BLaER1 treated with 17β-estradiol and CSF1 and Interleukin-3, amounts not matched to agents 10 nM and 100 nM (cell line): ENCODE measurements at regions not wholly inside any gene's neighbourhood (a gene's known extent, or its start where the extent isn't known, plus 50 kb on each side); places are given as distances from the start of the nearest gene placed in this dataset.

Experiments
- H3K27ac ChIP-seq, 11 experiments: shearing (Covaris generic); formaldehyde crosslinking; 2 replicates each; pipeline ENCODE4 v1.8.1; 2022
- H3K27me3 ChIP-seq, 11 experiments: shearing (Covaris generic); formaldehyde crosslinking; 2 replicates each; pipeline ENCODE4 v1.8.1; 2022
- H3K36me3 ChIP-seq, 11 experiments: shearing (Covaris generic); formaldehyde crosslinking; 2 replicates each; pipeline ENCODE4 v1.8.1; 2022
- H3K4me1 ChIP-seq, 10 experiments: shearing (Covaris generic); formaldehyde crosslinking; 2 replicates each; pipeline ENCODE4 v1.8.1; 2022
- H3K4me2 ChIP-seq, 11 experiments: shearing (Covaris generic); formaldehyde crosslinking; 2 replicates each; pipeline ENCODE4 v1.8.1; 2022
- H3K4me3 ChIP-seq, 10 experiments: shearing (Covaris generic); formaldehyde crosslinking; 2 replicates each; pipeline ENCODE4 v1.8.1; 2022
- H3K9ac ChIP-seq, 11 experiments: shearing (Covaris generic); formaldehyde crosslinking; 2 replicates each; pipeline ENCODE4 v1.8.1; 2022
- H3K9me3 ChIP-seq, 11 experiments: shearing (Covaris generic); formaldehyde crosslinking; replicated peaks in 1 of 11; 2 replicates each; pipeline ENCODE4 v1.8.1; 2022
- H4K20me1 ChIP-seq, 11 experiments: shearing (Covaris generic); formaldehyde crosslinking; 2 replicates each; pipeline ENCODE4 v1.8.1; 2022
- Cebpa-rat ChIP-seq, 11 experiments: shearing (Covaris generic); IDR thresholded peaks; 2 replicates each; pipeline ENCODE4 v1.8.1; 2022

- Histone ChIP-seq H3K4me1 (peaks cover 5 to 30% (median 9%) of the 10 kb centered on the region in 10 experiments; a peak in 19 of 20 replicates), H3K9me3 (no peaks in the 10 kb centered on the region), H3K27ac (no peak overlapping the region), H3K36me3 (no peaks in the 10 kb centered on the region), H4K20me1 (no peaks in the 10 kb centered on the region), H3K4me2 (no peak overlapping the region), H3K9ac (no peak overlapping the region), H3K27me3 (peaks cover 0 to 11% (median 0%) of the 10 kb centered on the region in 11 experiments; a peak in 4 of 22 replicates), H3K4me3 (no peak overlapping the region)
- no peak for TF ChIP-seq Cebpa-rat (IDR thresholded peaks at IDR 0.05)
Observed at GRCh38 chr2:203585516-203585915, 50.4 kb upstream of the RAPH1 start.

- Histone ChIP-seq H3K27ac (no peak overlapping the region), H3K27me3 (peaks cover 0 to 13% (median 0%) of the 10 kb centered on the region in 11 experiments; a peak in 4 of 22 replicates), H4K20me1 (no peaks in the 10 kb centered on the region), H3K9ac (no peak overlapping the region), H3K4me1 (peaks cover 8 to 30% (median 13%) of the 10 kb centered on the region in 10 experiments), H3K36me3 (no peaks in the 10 kb centered on the region), H3K4me3 (no peak overlapping the region), H3K9me3 (no peaks in the 10 kb centered on the region), H3K4me2 (no peak overlapping the region)
- no peak for TF ChIP-seq Cebpa-rat (IDR thresholded peaks at IDR 0.05)
Observed at GRCh38 chr2:203586206-203586605, 51.1 kb upstream of the RAPH1 start.

GRCh38 chr2:203586696-203587095, 51.6 kb upstream of the RAPH1 start:
- Histone ChIP-seq H3K4me3 (no peak overlapping the region), H4K20me1 (no peaks in the 10 kb centered on the region), H3K4me2 (no peak overlapping the region), H3K36me3 (no peaks in the 10 kb centered on the region), H3K27me3 (peaks cover 0 to 13% (median 0%) of the 10 kb centered on the region in 11 experiments; a peak in 4 of 22 replicates), H3K4me1 (peaks cover 13 to 35% (median 18%) of the 10 kb centered on the region in 10 experiments), H3K9me3 (no peaks in the 10 kb centered on the region), H3K27ac (no peak overlapping the region), H3K9ac (no peak overlapping the region)
- TF ChIP-seq Cebpa-rat (IDR thresholded peaks at IDR 0.05), result no peak

GRCh38 chr2:203590496-203590895, 55.4 kb upstream of the RAPH1 start:
- TF ChIP-seq Cebpa-rat (IDR thresholded peaks at IDR 0.05), result no peak
- H3K27me3 ChIP-seq, result peaks cover 17 to 48% (median 32%) of the 10 kb centered on the region in 11 experiments
- H4K20me1 ChIP-seq, result no peaks in the 10 kb centered on the region
- H3K9ac ChIP-seq, result no peak overlapping the region
- H3K4me2 ChIP-seq, result peak overlapping the region in 2 of 11 experiments; percentile 54 to 69; a peak in 2 of 22 replicates
- H3K36me3 ChIP-seq, result no peaks in the 10 kb centered on the region
- no peak overlapping the region for H3K4me3 ChIP-seq
- H3K27ac ChIP-seq, result no peak overlapping the region
- H3K9me3 ChIP-seq, result no peaks in the 10 kb centered on the region
- peaks cover 10 to 25% (median 18%) of the 10 kb centered on the region in 10 experiments for H3K4me1 ChIP-seq

GRCh38 chr2:203591642-203592041, 56.5 kb upstream of the RAPH1 start:
- Histone ChIP-seq H3K4me1 (peaks cover 10 to 25% (median 18%) of the 10 kb centered on the region in 10 experiments), H3K4me2 (peak overlapping the region; percentile 25 to 82 (median 49)), H3K27me3 (peaks cover 27 to 60% (median 43%) of the 10 kb centered on the region in 11 experiments)

GRCh38 chr2:203592470-203592869, 57.4 kb upstream of the RAPH1 start:
- no peak for TF ChIP-seq Cebpa-rat (IDR thresholded peaks at IDR 0.05)

More at GRCh38 chr2:203591642-203592041, 56.5 kb upstream of the RAPH1 start:
- Histone ChIP-seq H4K20me1 (no peaks in the 10 kb centered on the region), H3K9me3 (no peaks in the 10 kb centered on the region), H3K9ac (no peak overlapping the region), H3K36me3 (no peaks in the 10 kb centered on the region), H3K4me3 (no peak overlapping the region), H3K27ac (no peak overlapping the region)
- no peak for TF ChIP-seq Cebpa-rat (IDR thresholded peaks at IDR 0.05)

GRCh38 chr2:203594541-203594940, 59.4 kb upstream of the RAPH1 start:
- Histone ChIP-seq H3K27ac (no peak overlapping the region), H3K4me1 (peaks cover 25 to 49% (median 38%) of the 10 kb centered on the region in 10 experiments), H3K27me3 (peaks cover 48 to 86% (median 67%) of the 10 kb centered on the region in 11 experiments), H3K9me3 (no peaks in the 10 kb centered on the region), H3K9ac (no peak overlapping the region), H3K4me2 (no peak overlapping the region), H3K4me3 (no peak overlapping the region), H4K20me1 (peaks cover 0 to 3% (median 0%) of the 10 kb centered on the region in 11 experiments; a peak in 2 of 22 replicates), H3K36me3 (no peaks in the 10 kb centered on the region)
- no peak for TF ChIP-seq Cebpa-rat (IDR thresholded peaks at IDR 0.05)

More at GRCh38 chr2:203592470-203592869, 57.4 kb upstream of the RAPH1 start:
- Histone ChIP-seq H3K4me2 (peak overlapping the region in 8 of 11 experiments; percentile 25 to 82 (median 58); a peak in 10 of 22 replicates), H3K9ac (no peak overlapping the region), H3K36me3 (no peaks in the 10 kb centered on the region), H3K4me3 (no peak overlapping the region), H3K4me1 (peaks cover 10 to 28% (median 18%) of the 10 kb centered on the region in 10 experiments), H3K27me3 (peaks cover 36 to 68% (median 51%) of the 10 kb centered on the region in 11 experiments), H3K27ac (no peak overlapping the region), H4K20me1 (no peaks in the 10 kb centered on the region), H3K9me3 (no peaks in the 10 kb centered on the region)

- Histone ChIP-seq H3K9me3 (no peaks in the 10 kb centered on the region), H3K27me3 (peaks cover 62 to 91% (median 83%) of the 10 kb centered on the region in 11 experiments), H3K4me1 (peaks cover 25 to 52% (median 37%) of the 10 kb centered on the region in 10 experiments), H3K4me3 (no peak overlapping the region), H4K20me1 (peaks cover 0 to 3% (median 0%) of the 10 kb centered on the region in 11 experiments; a peak in 2 of 22 replicates), H3K36me3 (no peaks in the 10 kb centered on the region), H3K4me2 (no peak overlapping the region), H3K9ac (no peak overlapping the region), H3K27ac (no peak overlapping the region)
- no peak for TF ChIP-seq Cebpa-rat (IDR thresholded peaks at IDR 0.05)
Observed at GRCh38 chr2:203596183-203596582, 61.1 kb upstream of the RAPH1 start.

- Histone ChIP-seq H3K9me3 (no peaks in the 10 kb centered on the region), H3K4me3 (no peak overlapping the region), H3K9ac (no peak overlapping the region), H3K27me3 (peaks cover 58 to 99% (median 84%) of the 10 kb centered on the region in 11 experiments), H3K27ac (no peak overlapping the region), H3K4me1 (peaks cover 17 to 39% (median 30%) of the 10 kb centered on the region in 10 experiments), H3K36me3 (no peaks in the 10 kb centered on the region), H4K20me1 (peaks cover 0 to 3% (median 0%) of the 10 kb centered on the region in 11 experiments; a peak in 2 of 22 replicates), H3K4me2 (peak overlapping the region in 10 of 11 experiments; percentile 55 to 86 (median 76); a peak in 14 of 22 replicates)
- TF ChIP-seq Cebpa-rat (IDR thresholded peaks at IDR 0.05), result no peak
Observed at GRCh38 chr2:203599509-203599908, 64.4 kb upstream of the RAPH1 start.

- Histone ChIP-seq H3K27me3 (peaks cover 50 to 92% (median 77%) of the 10 kb centered on the region in 11 experiments), H3K27ac (no peak overlapping the region)
Observed at GRCh38 chr2:203600286-203600685, 65.2 kb upstream of the RAPH1 start.

More at GRCh38 chr2:203600286-203600685, 65.2 kb upstream of the RAPH1 start:
- peaks cover 17 to 46% (median 34%) of the 10 kb centered on the region in 10 experiments for H3K4me1 ChIP-seq
- TF ChIP-seq Cebpa-rat (IDR thresholded peaks at IDR 0.05), result no peak
- no peak overlapping the region for H3K4me2 ChIP-seq
- peaks cover 0 to 3% (median 0%) of the 10 kb centered on the region in 11 experiments; a peak in 2 of 22 replicates for H4K20me1 ChIP-seq
- H3K4me3 ChIP-seq, result no peak overlapping the region
- H3K9ac ChIP-seq, result no peak overlapping the region
- H3K9me3 ChIP-seq, result no peaks in the 10 kb centered on the region
- H3K36me3 ChIP-seq, result no peaks in the 10 kb centered on the region
